K562 (cell line): ENCODE measurements at regions not wholly inside any gene's neighbourhood (a gene's known extent, or its start where the extent isn't known, plus 50 kb on each side); places are given as distances from the start of the nearest gene placed in this dataset.

Source experiments
- ATAC-seq: fragments of 200-7000 bp; cut with Tn5 transposase; 3 replicates; pipeline ENCODE4 v1.9.1; 2020; ENCODE audit warnings: moderate library complexity
- BruUV-seq: library from RNA; stranded (reverse); fragments of 400-500 nt; replicated peaks from 2 replicates; lab custom pipeline; 2021; lab: Mats Ljungman, UMichigan
- CTCF ChIA-PET: fragments of 300-600 bp; formaldehyde crosslinking; extraction: SDS; loops from one replicate; lab custom pipeline; 2021; ENCODE audit warnings: low intra/inter-chr PET ratio; lab: Yijun Ruan, JAX
- POLR2A ChIA-PET: fragments of 300-600, 350-650 bp; sonication (Branson Sonifier 250); formaldehyde crosslinking; extraction: SDS; loops from one replicate; lab custom pipeline; 2021; ENCODE audit warnings: antibody characterized with exemption, inconsistent platforms; lab: Yijun Ruan, JAX
- DNase-seq, 4 experiments: peaks; one replicate each; pipeline versions ENCODE4 v3.0.0 to v3.0.0-alpha.2; 2011 to 2018; ENCODE audit warnings: low spot score in 3 of 4, mixed read lengths in 3 of 4; ENCODE audit errors: extremely low read depth in 1 of 4
- FAIRE-seq: peaks from 2 replicates; lab custom pipeline; 2011; peaks lifted over from hg19 to GRCh38; lab: Jason Lieb, UNC
- H2AFZ ChIP-seq: 2 replicates; pipeline ENCODE4 v1.6.0; 2011; ENCODE audit warnings: low read depth, low read length, control low read depth, inconsistent platforms
- H3K27ac ChIP-seq: fragments of 200-600 bp; 3 replicates; pipeline ENCODE4 v1.8.0; 2011; ENCODE audit warnings: low read depth, mild to moderate bottlenecking, control low read depth, inconsistent platforms, low read length, moderate library complexity, mixed read lengths; ENCODE audit errors: extremely low read depth
- H3K27me3 ChIP-seq, 2 experiments: fragments of 300-600 bp in 1 of 2; 2 replicates in 1 of 2; 3 replicates in 1 of 2; pipeline versions ENCODE4 v1.6.0 to v1.8.0; 2011; ENCODE audit warnings: inconsistent platforms in 2 of 2, low read length in 2 of 2, mild to moderate bottlenecking in 1 of 2, mixed read lengths in 1 of 2, moderate library complexity in 1 of 2; ENCODE audit not compliant: control insufficient read depth in 2 of 2, insufficient read depth in 2 of 2
- H3K36me3 ChIP-seq: fragments of 300-600 bp; 3 replicates; pipeline ENCODE4 v1.8.0; 2011; ENCODE audit warnings: mild to moderate bottlenecking, low read length, inconsistent platforms; ENCODE audit not compliant: control insufficient read depth, insufficient read depth
- H3K4me1 ChIP-seq, 2 experiments: fragments of 200-600 bp in 1 of 2; replicated peaks in 1 of 2; 2 replicates in 1 of 2; 3 replicates in 1 of 2; pipeline versions ENCODE4 v1.5.1 to v1.8.0; 2011; ENCODE audit warnings: inconsistent platforms in 2 of 2, low read length in 2 of 2, mild to moderate bottlenecking in 1 of 2, mixed read lengths in 1 of 2, moderate library complexity in 1 of 2; ENCODE audit not compliant: control insufficient read depth in 2 of 2, insufficient read depth in 2 of 2
- H3K4me2 ChIP-seq: 2 replicates; pipeline ENCODE4 v1.6.1; 2011; ENCODE audit warnings: low read length, control low read depth, inconsistent platforms, mixed read lengths; ENCODE audit not compliant: insufficient read depth
- H3K4me3 ChIP-seq: fragments of 200-600 bp; sonication (generic), shearing (Covaris generic); 2 replicates; pipeline ENCODE4 v1.5.1; 2016; ENCODE audit warnings: control low read depth, inconsistent platforms
- H3K79me2 ChIP-seq: fragments of 200-600 bp; 3 replicates; pipeline ENCODE4 v1.8.0; 2011; ENCODE audit warnings: low read length, inconsistent platforms; ENCODE audit not compliant: control insufficient read depth, insufficient read depth
- H3K9ac ChIP-seq, 2 experiments: 2 replicates each; pipeline versions ENCODE4 v1.6.0 to v1.6.1; 2011; ENCODE audit warnings: low read depth in 2 of 2, low read length in 2 of 2, control low read depth in 1 of 2, inconsistent platforms in 1 of 2, mild to moderate bottlenecking in 1 of 2, mixed read lengths in 1 of 2; ENCODE audit not compliant: insufficient read depth in 1 of 2
- H3K9me1 ChIP-seq: one replicate; pipeline ENCODE4 v1.6.0; 2011; ENCODE audit warnings: inconsistent platforms, mild to moderate bottlenecking, low read length, moderate library complexity; ENCODE audit not compliant: control insufficient read depth, insufficient read depth
- H3K9me3 ChIP-seq: replicated peaks from 2 replicates; pipeline ENCODE4 v1.5.1; 2011; ENCODE audit warnings: low read depth, low read length, inconsistent platforms; ENCODE audit not compliant: control insufficient read depth, insufficient read depth
- H4K20me1 ChIP-seq: replicated peaks from 2 replicates; pipeline ENCODE4 v1.6.1; 2011; ENCODE audit warnings: low read length, inconsistent platforms, mixed read lengths; ENCODE audit not compliant: control insufficient read depth, insufficient read depth
- ESRRB ChIP-seq: fragments of 250-450 bp; sonication (Bioruptor Pico); IDR thresholded peaks from 2 replicates; pipeline ENCODE4 v1.5.0; 2020; ENCODE audit warnings: mild to moderate bottlenecking, moderate library complexity, borderline replicate concordance
- ETV1 ChIP-seq: fragments of 450-650 bp; conservative IDR thresholded peaks from 2 replicates; pipeline ENCODE4 v1.6.1; 2016; ENCODE audit warnings: missing genetic modification characterization, control low read depth, low read depth, missing compliant biosample characterization
- NCOA1 ChIP-seq: fragments of 450-650 bp; IDR thresholded peaks from 2 replicates; pipeline ENCODE4 v1.6.1; 2016; ENCODE audit warnings: low read depth
- PURB ChIP-seq: sonication (generic); formaldehyde crosslinking; IDR thresholded peaks from 2 replicates; pipeline ENCODE4 v1.9.0; 2021; ENCODE audit warnings: low read depth, mild to moderate bottlenecking, missing genetic modification reagents
- RBM22 ChIP-seq: fragments of 200-400 bp; formaldehyde crosslinking; IDR thresholded peaks from 2 replicates; pipeline ENCODE4 v1.6.1; 2018; ENCODE audit warnings: low read length, low read depth; ENCODE audit not compliant: poor library complexity, severe bottlenecking
- RFX7 ChIP-seq: fragments of 250-450 bp; sonication (Bioruptor Pico); IDR thresholded peaks from 2 replicates; pipeline ENCODE4 v1.5.1; 2021; ENCODE audit warnings: mild to moderate bottlenecking
- SIN3B ChIP-seq: fragments of 450-650 bp; IDR thresholded peaks from 2 replicates; pipeline ENCODE4 v1.6.1; 2017; ENCODE audit warnings: low read depth, mild to moderate bottlenecking, moderate library complexity
- WGBS: fragments of 100-300 bp; shearing (Covaris generic); methylation state at CpG from one replicate; pipeline ENCODE4 v1.1.6; 2016; ENCODE audit warnings: low coverage, mixed read lengths; ENCODE audit not compliant: insufficient coverage; ENCODE audit errors: missing lambda C conversion rate; 5-methylcytosine and 5-hydroxymethylcytosine counted together
- in situ Hi-C: fragments of 300-500 bp; cut with MboI; formaldehyde crosslinking; loops from 4 replicates; pipeline ENCODE4 v1.15.0; 2018; ENCODE audit warnings: inconsistent platforms, mixed read lengths
- intact Hi-C: fragments of 100-400 bp; cut with micrococcal nuclease; formaldehyde crosslinking; loops from 2 replicates; pipeline ENCODE4 v1.14.2; 2022

DNA sequence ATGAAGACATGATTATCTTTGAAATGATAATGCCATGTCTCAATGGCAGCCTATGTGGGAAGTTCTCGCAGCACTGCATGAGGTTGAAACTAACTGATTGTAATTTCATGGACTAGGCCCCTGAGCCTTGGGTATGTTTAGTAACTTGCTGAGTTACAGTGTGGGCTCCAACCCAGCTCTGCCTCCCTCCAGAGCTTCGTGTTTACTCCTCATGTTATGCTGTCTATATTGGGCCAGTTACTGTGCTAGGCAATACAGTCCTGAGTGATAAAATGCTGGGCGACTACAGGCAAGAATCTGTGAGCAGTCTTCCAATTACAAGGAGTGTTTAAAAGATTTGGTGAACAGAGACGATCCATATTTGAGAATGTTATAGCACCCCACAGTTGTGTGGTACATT lies 530.1 kb upstream of the CDH2 start:
- intact Hi-C loops (no loop called here), in situ Hi-C loops (no loop called here)
- WGBS, result 2% methylated on average over 4 of the region's 4 CpGs
- H3K79me2 ChIP-seq, result no peaks in the 10 kb centered on the region
- no peak overlapping the region for H3K4me3 ChIP-seq
- H2AFZ ChIP-seq, result no peak overlapping the region
- H3K4me1 ChIP-seq, result no peaks in the 10 kb centered on the region
- no peak overlapping the region for H3K4me2 ChIP-seq
- H4K20me1 ChIP-seq, result no peaks in the 10 kb centered on the region
- FAIRE-seq (no peak), DNase-seq (no peak), ATAC-seq (no peak)
- no TSS peak for BruUV-seq
- CTCF ChIA-PET, result no interaction called here
- no peak overlapping the region for H3K27ac ChIP-seq
- H3K27me3 ChIP-seq, result no peaks in the 10 kb centered on the region
- no peaks in the 10 kb centered on the region for H3K9me3 ChIP-seq
- TF ChIP-seq ESRRB (CRISPR knock-in tag), result no peak
- TF ChIP-seq SIN3B, result no peak
- TF ChIP-seq RBM22, result no peak
- no peak for TF ChIP-seq PURB (CRISPR knock-in tag)
- no peak for TF ChIP-seq NCOA1
- TF ChIP-seq, all 486 proteins: peak for 0
- POLR2A ChIA-PET, result interaction anchor here (0.6 to 0.7 kb wide), 2 partner anchors 8 to 42 kb away, joined by 3 to 5 read pairs; no protein-coding TSS in a partner anchor
- Histone ChIP-seq H3K9ac (no peak overlapping the region), H3K9me1 (no peaks in the 10 kb centered on the region), H3K36me3 (no peaks in the 10 kb centered on the region)

DNA sequence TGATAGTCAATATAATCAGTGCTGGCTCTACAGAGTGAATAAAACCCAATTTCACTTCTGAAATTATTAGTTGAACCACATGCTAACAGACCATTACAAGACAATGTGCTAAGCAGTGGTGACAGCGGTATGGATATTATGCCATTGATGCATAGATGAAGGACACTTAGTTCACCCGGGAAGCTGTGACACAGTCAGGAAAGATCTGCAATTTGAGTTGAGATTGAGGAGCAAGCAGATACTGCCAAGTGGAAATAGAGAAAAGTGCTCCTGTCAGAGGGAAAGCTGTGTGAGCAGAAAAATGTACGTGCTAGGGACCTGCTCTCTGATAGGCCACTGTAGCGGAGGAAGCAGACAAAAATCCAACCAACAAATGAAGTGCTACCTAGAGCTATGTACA lies 529.5 kb upstream of the CDH2 start:
- no peak overlapping the region for H3K4me2 ChIP-seq
- in situ Hi-C loops (no loop called here), intact Hi-C loops (no loop called here)
- H3K9me3 ChIP-seq, result no peaks in the 10 kb centered on the region
- no peak overlapping the region for H3K27ac ChIP-seq
- 0% methylated on average over 4 of the region's 4 CpGs for WGBS
- H3K9me1 ChIP-seq, result no peaks in the 10 kb centered on the region
- ATAC-seq (no peak), DNase-seq (no peak), FAIRE-seq (no peak)
- ChIA-PET POLR2A (interaction anchor here (0.7 kb wide), 1 partner anchor 9 kb away, joined by 3 read pairs; no protein-coding TSS in a partner anchor), CTCF (no interaction called here)
- BruUV-seq, result no TSS peak
- no peak overlapping the region for H3K9ac ChIP-seq
- no peaks in the 10 kb centered on the region for H4K20me1 ChIP-seq
- H3K4me1 ChIP-seq, result no peaks in the 10 kb centered on the region
- H3K4me3 ChIP-seq, result no peak overlapping the region
- H3K27me3 ChIP-seq, result no peaks in the 10 kb centered on the region
- H2AFZ ChIP-seq, result no peak overlapping the region
- no peaks in the 10 kb centered on the region for H3K79me2 ChIP-seq
- no peak for TF ChIP-seq RFX7 (CRISPR knock-in tag)
- TF ChIP-seq ETV1 (tag), result no peak
- no peaks in the 10 kb centered on the region for H3K36me3 ChIP-seq
